Activated gamma-delta T cell treated with Interleukin-2 at 50 U/mL for 16 hours (primary cell): ENCODE measurements at regions not wholly inside any gene's neighbourhood (a gene's known extent, or its start where the extent isn't known, plus 50 kb on each side); places are given as distances from the start of the nearest gene placed in this dataset.
"Not testable (repeated sequence)": the region's sequence is repeated elsewhere in the genome, so short reads cannot be mapped to it uniquely, and the experiment has no call there.

ENCODE experiments used
- DNase-seq: peaks from one replicate; pipeline ENCODE4 v3.0.0-alpha.2; 2020

DNA sequence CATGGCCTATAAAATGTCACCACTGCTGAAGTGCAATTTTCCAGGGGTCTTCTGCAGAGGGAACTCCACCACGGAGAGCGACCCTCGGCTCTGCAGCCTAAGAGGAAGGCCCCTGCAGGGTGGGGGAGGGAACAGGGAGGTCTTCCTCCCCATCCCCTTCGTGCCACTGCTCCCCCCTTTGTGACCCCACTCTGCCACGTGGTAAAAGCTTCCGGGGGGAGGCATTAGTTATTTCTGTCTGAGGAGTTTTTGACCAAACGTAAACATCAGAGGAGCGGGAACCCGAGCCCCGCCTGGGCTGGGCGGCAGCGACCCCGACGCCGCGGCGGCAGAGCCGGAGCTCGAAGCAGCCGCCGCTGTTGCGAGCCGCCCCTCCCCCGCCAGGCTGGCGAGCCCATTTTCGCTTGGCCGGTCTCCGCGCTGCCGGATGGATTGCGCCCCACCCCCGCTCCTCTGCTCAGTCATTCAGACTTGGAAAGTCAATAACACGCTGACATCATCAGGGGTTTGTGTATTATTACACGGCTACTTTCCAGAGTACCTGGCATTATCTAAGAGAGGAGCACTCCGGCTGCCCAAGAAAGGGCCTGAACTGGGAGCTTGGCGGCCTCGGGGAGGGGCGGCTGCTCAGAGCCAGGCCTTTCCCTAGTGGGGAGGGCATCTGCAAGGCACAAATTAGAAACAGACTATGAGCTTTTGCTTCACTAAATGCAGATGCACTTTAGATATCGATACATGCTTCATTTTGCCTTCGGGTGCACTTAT is 162.5 kb upstream of the TBL1XR1 start:
- DNase-seq = peak; percentile 97

DNA sequence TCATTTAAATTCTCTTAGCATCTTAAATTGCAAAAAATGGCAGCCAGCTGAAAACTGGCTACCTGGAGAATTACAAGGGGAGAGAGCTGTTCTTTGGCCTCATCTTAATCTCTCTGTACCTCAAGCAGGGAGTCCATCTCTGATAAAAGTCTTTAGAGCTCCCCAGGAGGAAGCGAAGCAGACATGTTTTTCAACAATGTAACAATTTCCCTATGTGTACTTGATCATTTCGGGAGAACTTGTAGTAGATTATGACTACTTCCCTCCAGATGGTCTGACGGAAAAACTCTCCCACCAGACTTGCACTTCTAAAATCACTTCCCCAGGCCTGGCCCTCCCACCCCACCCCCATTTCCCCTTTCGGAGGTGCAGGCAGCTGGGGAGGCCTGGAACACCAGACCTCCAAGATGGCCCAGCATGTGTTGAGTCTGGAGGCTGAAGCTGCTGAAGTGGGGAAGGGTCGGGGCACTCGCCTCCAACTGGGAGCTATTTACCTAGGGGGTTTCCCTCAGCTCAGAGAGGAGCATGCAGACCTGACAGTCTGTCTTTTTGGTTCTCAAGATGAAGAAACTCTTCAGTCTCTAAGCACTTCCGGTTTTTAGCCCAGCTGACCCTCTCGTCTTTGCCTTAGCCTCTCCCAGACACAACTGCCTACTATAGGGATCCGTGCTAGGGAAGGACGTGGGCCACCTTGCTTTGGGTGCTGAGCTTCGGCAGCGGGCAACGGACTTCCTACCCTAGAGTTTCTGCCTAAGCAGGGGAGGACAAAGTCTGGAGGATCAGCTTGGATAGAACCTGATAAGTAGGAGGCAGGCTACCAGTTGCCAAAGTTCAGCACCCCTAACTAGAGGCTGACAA is 164.0 kb upstream of the TBL1XR1 start:
- DNase-seq = no peak

DNA sequence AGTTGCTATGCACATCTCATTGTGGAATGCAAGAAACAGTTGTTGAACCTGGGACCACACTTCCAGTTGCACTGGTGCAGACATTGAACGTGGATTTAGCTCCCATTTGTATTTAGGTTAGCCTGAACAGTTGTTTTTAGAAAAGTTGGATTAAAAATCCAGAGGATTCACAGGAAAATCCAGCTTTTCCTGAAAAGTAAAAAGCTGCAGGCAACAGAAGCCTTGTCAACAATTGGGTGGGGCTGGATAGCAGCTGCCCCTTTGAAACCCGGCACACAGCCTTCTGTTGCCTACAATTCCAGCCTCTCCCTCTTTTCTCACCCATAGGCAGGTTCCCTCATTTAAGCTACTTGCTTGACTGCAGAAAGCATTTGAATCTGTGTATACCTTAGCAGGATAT is 165.3 kb upstream of the TBL1XR1 start:
- DNase-seq = no peak

DNA sequence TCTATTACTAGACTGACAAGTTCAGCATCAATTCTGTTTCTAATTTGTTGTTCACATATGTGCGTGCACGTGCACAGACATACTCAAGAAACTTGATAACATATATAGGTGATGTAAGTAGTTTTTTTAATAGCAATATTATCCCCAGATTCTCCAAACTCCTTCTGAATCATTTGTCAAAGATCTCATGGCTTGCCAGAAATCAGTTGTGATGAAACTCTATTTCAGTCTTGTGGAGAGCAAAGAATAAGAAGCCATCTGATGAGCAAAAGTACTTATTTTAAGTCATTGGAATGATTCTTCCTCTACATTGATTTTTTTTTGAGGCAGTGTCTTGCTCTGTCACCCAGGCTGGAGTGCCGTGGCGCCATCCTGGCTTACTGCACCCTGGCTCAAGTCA is 167.0 kb upstream of the TBL1XR1 start:
- DNase-seq = no peak

DNA sequence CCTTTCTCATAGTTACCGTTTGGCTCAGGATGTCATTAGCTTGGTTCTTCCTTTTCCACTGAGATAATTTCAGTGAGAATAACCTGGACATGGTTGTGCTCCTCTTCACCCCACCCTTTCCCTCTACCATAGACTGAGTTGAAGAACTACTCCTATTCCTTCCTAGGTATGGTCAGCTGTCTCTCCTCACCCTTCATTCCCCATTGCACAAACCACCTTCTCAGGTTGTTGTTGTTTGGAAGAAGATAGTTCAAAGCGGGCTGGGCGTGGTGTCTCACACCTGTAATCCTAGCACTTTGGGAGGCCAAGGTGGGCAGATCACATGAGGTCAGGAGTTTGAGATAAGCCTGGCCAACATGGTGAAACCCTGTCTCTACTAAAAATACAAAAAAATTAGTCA is 168.0 kb upstream of the TBL1XR1 start:
- not testable (repeated sequence) for DNase-seq

DNA sequence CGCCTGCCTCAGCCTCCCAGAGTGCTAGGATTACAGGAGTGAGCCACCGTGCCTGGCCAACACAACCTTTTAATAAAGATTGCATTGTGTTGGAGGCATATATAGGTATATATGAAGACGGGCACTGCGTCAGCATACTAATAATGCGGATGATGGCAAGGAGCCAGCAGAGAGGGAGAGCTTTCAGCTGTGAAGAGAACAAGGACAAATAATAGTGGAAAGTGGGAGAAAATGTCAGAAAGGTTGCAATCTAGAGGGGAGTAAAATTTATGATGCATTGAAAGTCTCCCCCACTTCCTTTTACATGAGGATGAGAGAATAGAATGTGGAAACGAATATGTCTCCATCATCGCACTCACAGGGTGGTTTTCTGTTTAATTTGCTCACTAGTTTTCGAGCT is 170.5 kb upstream of the TBL1XR1 start:
- no peak for DNase-seq

DNA sequence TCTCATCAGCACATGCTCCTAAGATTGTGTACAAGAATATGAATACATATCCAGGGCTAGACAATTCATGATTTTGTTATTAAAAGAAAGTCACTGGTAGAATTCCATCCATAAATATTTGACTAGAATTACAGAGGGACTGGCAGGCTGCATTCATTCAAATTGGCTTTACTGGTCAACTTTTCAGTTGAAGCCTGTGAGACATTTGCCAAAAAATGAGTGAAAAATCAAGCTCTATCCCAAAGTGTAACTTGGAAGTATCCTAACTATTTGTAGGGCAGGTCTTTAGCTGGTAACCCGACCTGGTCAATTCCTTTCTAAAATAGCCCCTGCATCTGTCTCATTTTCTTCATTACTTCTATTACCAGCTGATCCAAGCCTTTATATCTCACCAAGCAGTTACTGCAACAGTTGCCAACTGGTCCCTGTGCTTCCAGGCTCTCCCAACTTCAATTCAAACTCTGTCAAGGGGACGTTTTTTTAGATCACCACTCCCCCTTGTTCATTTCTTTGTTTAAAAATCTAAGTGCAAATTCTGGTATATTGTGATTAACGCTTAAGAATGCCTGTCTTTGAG is 173.1 kb upstream of the TBL1XR1 start:
- no peak for DNase-seq

DNA sequence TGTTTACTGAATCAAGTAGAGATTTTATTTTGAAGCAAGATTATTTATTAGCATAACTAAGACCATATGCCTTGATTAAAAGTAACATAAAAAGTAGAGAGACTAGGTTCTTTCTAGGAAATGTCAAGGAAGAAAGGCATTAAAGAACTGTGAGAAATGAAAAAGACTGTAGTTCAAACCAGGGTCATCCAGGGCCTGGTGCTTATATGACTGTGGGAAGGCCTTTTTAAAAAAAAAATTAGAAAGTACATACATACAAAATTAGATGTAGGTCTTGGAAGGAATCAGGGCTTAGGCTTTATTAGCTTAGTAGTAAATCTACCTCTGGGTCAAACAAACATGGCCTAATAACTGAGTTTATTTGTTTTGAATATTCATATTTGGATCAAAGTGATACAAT is 173.9 kb upstream of the TBL1XR1 start:
- DNase-seq = no peak

DNA sequence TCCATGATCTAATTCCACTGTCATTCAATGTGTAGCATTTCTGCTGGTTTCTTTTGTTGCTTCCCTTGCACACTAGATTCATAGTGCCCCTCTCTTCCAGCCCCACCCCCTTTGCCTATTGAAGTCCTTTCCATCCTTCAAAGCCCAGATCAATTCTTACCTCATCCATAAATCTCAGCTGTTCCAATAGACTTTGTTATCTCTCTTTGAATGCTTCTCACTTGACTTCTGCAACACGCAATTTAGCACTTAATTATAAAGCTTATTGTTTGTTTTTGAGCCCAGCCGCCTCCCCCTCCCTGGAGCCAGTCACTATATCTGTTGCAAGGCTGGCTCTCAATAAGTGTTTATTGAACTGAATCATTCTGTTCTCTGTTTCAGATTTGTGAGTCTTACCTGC is 174.6 kb upstream of the TBL1XR1 start:
- DNase-seq = no peak

DNA sequence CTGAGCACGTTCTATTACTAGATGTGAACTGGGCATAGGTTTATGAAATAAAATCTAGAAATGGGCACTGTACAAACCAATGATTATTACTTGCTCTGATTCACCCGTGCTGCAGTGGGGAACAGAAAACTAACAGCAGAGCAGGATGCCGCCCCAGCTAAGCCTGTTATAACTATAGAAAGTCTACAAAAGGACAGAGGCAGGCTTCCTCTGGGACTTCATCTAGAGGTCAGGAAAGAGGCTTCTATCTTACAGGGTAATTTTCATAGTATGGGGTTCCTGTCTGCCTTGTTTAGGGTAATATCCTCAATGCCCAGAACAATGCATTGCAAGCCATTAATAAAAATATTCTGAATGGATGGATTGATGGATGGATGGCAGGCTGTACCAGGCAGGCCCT is 177.0 kb upstream of the TBL1XR1 start:
- no peak for DNase-seq

DNA sequence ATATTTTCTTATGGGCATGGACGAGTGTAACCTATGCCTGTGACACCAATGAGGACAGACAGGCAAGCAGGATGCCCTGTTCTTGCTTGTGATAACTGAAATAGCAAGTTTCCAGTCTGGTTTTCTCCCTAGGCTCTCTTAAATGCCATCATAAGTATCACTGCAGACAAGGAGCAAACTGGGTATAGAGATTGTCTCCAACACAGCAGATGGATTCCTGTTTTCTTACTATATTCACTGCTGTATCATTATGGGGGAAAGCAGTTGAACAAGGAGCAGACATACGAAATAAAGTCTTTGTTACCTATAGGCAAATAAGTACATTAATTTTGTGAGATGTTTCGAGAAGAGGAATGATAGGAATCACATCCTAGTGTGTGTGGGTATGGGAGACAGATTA is 178.0 kb upstream of the TBL1XR1 start:
- DNase-seq = no peak

DNA sequence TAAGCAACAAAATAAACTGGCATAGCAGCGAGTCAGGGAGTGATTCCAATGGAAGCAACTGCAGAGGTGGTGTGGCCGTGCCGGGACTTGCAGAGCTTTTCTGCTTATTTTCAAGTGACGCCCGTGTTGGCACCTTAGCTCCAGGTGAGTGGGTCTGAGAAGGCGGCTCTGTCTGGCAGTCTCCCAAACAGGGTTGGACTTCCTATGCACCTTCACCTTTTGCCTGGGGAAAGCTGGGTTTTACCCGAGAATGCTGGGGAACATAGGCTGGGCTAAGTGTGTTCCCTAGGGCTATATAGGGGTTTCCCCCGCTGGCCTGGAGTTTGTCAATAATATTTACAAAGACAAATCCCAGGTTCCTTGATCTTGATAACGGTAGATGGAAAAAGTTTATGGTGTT is 179.9 kb upstream of the TBL1XR1 start:
- DNase-seq = no peak

DNA sequence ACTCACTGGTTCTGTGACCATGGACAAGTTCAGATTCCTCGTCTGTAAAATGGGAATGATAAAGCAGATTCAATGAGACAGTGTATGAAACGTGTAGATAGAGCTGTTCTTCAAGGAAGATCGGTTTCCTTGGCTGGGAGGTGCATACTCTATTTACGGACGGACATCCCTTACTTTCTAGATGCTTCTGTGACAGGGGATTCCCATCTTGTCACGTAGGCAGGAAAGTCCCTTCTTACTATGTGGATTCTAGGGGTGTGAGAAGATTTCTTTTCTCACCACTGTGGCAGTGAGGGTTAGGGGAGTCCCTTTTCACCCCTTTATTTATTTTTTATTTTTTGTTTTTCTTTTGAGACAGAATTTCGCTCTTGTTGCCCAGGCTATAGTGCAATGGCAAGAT is 180.9 kb upstream of the TBL1XR1 start:
- no peak for DNase-seq

DNA sequence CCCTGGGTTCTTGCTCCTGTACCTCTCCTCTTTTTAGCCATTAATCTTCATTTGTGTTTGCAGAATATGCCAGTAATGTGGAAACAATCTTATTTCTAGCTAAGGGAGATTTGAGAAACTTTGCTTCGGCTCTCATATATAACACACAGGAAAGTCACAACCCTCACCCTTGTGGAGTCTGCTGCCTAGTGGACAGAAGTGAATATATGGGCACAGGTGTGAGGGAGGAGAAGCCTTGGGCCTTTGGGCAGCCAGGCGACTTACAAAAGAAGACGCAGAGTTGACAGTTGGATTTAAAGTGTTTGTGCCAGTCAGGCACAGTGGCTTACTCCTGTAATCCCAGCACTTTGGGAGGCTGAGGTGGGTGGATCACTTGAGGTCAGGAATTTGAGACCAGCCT is 181.8 kb upstream of the TBL1XR1 start:
- no peak for DNase-seq

DNA sequence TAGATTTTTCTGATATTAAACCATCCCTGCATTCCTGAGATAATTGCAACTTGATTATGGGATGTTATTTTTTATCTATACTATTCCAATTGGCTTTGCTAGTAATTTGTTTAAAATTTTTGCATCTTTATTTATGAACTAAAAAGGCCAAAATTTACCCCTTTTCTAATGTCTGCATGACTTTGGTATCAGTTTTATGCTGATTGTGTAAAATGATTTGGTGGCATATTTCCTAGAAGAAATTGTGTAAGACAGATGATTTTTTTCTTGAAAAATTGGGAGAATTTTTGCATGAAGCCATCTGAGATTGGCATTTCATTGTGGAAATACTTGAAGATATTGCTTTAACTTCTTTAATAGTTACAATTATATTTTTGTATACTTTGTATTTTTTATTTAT is 183.8 kb upstream of the TBL1XR1 start:
- DNase-seq = no peak

DNA sequence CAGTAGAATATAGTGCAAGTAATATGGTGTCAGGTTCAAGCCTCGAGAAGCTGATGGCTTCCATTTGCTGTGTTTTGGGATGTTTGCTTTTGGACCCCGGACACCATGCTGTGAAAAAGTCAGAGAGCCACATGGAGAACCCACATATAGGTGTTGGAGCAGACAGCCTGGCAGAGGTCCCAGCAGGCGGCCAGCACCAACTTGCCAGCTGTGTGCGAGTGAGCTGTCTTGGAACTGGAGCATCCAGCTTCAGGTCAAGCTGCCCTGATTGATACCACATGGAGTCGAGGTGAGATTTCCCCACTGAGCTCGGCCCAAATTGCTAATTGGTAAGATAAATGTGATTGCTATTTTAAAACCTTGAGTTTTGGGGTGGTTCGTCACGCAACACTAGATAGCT is 185.7 kb upstream of the TBL1XR1 start:
- DNase-seq = no peak

DNA sequence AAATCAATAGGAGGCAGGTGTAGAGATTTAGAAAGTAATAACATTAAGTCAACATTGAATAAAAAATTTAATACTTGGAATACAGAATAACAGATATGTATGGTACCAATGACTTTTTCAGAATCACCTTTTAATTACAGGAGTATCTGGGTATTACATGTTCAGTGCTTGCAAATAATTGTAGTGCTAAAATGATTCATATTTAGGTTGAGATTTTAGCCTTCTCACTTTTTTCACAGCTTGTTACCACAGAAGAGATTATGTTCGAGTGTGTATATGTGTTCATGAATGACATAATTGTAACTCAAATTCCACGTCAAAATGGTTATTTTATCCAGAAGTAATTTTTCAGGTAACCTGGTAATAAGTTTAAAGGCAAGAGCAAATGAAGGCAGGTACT is 187.9 kb upstream of the TBL1XR1 start:
- DNase-seq = no peak

DNA sequence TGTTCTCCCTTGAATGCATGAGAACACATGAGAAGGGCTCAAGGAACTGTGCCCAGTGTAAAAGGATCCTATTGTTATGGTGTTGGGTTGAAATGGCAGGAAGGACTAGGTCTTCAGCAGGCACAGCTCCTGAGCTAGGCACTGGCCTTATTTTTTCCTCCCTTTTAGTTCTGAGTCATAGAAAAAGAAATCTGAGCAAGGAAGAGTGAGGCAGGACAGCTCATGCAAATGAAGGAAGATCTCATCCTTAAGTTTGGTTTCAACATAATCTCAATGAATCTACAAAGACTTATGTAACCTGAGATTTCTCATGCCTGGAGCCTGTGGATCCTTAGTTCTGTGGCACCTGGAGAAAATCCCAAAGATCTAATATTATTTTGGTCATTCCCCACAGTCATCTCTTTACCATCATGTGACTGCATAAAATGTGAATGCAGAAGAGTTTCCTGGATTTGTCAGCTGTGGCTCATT is 188.6 kb upstream of the TBL1XR1 start:
- DNase-seq = no peak

DNA sequence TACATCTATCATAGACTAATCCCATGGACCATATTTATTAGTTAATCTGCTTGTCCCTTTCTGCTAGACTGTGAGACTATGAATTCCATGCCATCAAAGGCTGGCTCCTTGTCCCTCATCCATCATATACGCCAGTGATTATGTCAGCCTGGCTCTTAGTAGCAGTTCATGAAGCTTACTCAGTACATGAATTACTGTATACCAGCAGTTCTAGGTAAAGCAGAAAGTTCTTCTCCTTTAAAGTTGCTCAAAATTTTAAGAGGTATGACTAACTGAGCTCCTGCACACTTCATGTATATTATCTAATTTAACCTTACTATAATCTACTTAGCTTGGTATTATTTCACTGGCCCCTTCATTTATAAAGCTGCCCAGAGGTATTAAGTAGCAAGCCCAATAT is 190.9 kb upstream of the TBL1XR1 start:
- no peak for DNase-seq

DNA sequence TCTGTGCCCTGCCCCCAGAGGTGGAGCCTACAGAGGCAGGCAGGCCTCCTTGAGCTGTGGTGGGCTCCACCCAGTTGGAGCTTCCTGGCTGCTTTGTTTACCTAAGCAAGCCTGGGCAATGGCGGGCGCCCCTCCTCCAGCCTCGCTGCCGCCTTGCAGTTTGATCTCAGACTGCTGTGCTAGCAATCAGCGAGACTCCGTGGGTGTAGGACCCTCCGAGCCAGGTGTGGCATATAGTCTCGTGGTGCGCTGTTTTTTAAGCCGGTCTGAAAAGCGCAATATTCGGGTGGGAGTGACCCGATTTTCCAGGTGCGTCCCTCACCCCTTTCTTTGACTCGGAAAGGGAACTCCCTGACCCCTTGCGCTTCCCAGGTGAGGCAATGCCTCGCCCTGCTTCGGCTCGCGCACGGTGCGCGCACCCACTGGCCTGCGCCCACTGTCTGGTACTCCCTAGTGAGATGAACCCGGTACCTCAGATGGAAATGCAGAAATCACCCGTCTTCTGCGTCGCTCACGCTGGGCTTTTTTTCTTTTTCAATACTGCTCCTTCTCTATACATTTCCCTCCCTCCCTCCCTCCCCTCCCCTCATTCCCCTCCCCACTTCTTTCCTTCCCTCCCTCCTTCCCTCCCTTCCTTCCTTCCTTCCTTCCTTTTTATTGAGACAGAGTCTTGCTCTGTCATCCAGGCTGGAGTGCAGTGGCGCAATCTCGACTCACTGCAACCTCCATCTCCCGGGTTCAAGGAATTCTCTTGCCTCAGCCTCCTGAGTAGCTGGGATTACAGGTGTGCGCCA is 197.1 kb upstream of the TBL1XR1 start:
- not testable (repeated sequence) for DNase-seq

DNA sequence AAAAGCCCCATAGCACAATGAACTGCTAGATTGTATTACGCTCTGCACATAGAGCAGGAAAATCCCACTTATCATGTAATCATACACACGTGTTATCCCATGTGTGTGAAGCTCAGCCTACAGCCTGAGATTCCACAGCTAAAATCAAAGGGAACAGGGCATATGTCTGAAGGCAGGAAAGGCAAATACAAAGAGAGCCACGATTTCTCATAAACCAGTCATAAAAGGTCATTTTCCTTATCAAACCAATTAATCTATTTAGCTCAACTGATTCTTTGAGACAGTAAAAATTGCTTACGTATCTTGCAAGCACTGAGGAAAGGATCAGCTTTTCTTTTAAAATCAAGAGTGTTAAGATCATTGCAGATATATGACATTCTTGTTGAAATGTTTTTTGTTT is 199.5 kb upstream of the TBL1XR1 start:
- no peak for DNase-seq

DNA sequence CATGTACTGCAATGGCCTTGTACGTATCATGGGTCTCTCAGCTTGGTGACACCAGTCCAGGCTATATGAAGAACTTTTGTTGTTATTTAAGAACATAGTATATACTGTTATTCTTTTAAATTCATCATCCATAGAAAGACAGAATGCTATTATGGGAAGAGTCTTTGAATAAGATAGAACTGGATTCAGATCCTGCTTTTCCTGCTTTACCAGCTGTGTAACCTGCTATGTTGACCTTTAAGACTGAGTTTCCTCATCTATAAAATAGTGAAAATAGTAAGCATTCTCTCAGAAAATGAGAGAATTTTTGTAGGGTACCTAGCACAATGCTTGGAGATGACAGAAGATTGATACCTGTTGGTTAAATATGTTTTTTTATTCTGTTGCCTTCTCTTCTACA is 204.1 kb upstream of the TBL1XR1 start:
- no peak for DNase-seq

DNA sequence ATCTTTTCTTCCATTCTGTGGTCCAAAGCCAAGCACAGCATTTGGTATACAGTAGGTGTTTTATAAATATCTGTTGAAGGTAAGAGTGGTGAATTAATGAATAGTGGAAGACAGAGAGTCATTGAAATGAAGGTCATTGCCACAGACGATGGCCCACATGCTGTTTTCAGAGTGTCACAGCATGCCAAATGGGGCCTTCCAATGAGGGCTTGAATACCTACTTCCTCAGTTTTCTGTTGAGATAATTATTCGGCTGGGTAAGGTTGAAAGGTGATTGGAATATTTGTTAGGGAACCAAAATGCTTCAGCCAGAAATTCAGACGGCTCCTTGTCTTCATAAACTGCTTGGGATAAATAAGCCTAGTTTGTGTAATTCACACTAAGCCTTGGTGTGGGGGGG is 205.3 kb upstream of the TBL1XR1 start:
- DNase-seq = no peak
